Calu3 (cell line): ENCODE measurements at regions not wholly inside any gene's neighbourhood (a gene's known extent, or its start where the extent isn't known, plus 50 kb on each side); places are given as distances from the start of the nearest gene placed in this dataset.

Source experiments
- BruUV-seq: library from RNA; stranded (reverse); fragments of 400-500 nt; replicated peaks from 2 replicates; lab custom pipeline; 2021; lab: Mats Ljungman, UMichigan
- CTCF ChIA-PET: fragments of 300-600 bp; sonication (Branson Sonifier 250); formaldehyde crosslinking; loops from one replicate; lab custom pipeline; 2022; ENCODE audit warnings: antibody characterized with exemption; lab: Charles Lee
- DNase-seq: peaks from one replicate; pipeline ENCODE4 v3.0.0; 2022
- H3K27ac Mint-ChIP-seq: one replicate; pipeline ENCODE4 v1.8.0; 2022; ENCODE audit warnings: mixed read lengths; ENCODE audit not compliant: unreplicated experiment
- H3K27me3 Mint-ChIP-seq: one replicate; pipeline ENCODE4 v1.8.0; 2022; ENCODE audit warnings: mixed read lengths; ENCODE audit not compliant: unreplicated experiment
- H3K36me3 Mint-ChIP-seq: one replicate; pipeline ENCODE4 v1.8.0; 2022; ENCODE audit warnings: mild to moderate bottlenecking, moderate library complexity, mixed read lengths; ENCODE audit not compliant: insufficient read depth, unreplicated experiment
- H3K4me1 Mint-ChIP-seq: one replicate; pipeline ENCODE4 v1.8.0; 2022; ENCODE audit warnings: mild to moderate bottlenecking, low read depth, mixed read lengths; ENCODE audit not compliant: unreplicated experiment
- H3K4me3 Mint-ChIP-seq: one replicate; pipeline ENCODE4 v1.8.0; 2022; ENCODE audit warnings: mild to moderate bottlenecking, low read depth, moderate library complexity, mixed read lengths; ENCODE audit not compliant: unreplicated experiment
- H3K9me3 Mint-ChIP-seq: one replicate; pipeline ENCODE4 v1.8.0; 2022; ENCODE audit warnings: low read depth, mixed read lengths; ENCODE audit not compliant: unreplicated experiment
- CTCF ChIP-seq: fragments of 200-600 bp; IDR thresholded peaks from one replicate; pipeline ENCODE4 v1.8.0; 2022; ENCODE audit warnings: antibody characterized with exemption; ENCODE audit not compliant: unreplicated experiment
- intact Hi-C: fragments of 100-400 bp; cut with micrococcal nuclease; formaldehyde crosslinking; loops from one replicate; pipeline ENCODE4 v1.10.0; 2022; ENCODE audit not compliant: unreplicated experiment

GRCh38 chr10:23966504-23967051, 242.4 kb upstream of the KIAA1217 start:
- DNase-seq = no peak
- no peaks in the 10 kb centered on the region for H3K36me3 Mint-ChIP-seq
- H3K27me3 Mint-ChIP-seq = no peaks in the 10 kb centered on the region
- no TSS peak for BruUV-seq
- H3K4me1 Mint-ChIP-seq = no peaks in the 10 kb centered on the region
- H3K27ac Mint-ChIP-seq = no peak overlapping the region
- H3K9me3 Mint-ChIP-seq = no peaks in the 10 kb centered on the region
- CTCF ChIA-PET = interaction anchor here (0.6 kb wide), 1 partner anchor 159 kb away, joined by 5 read pairs; no protein-coding TSS in a partner anchor
- no peak overlapping the region for H3K4me3 Mint-ChIP-seq
- intact Hi-C loops = no loop called here
- no peak for TF ChIP-seq CTCF

GRCh38 chr10:23968301-23968700, 240.6 kb upstream of the KIAA1217 start:
- Mint-ChIP-seq H3K4me3 (no peak overlapping the region), H3K27me3 (no peaks in the 10 kb centered on the region)
- no peak for DNase-seq

GRCh38 chr10:23974746-23975272, 234.1 kb upstream of the KIAA1217 start:
- H3K4me3 Mint-ChIP-seq = no peak overlapping the region
- no TSS peak for BruUV-seq
- peaks cover 3% of the 10 kb centered on the region for H3K9me3 Mint-ChIP-seq

More at GRCh38 chr10:23968301-23968700, 240.6 kb upstream of the KIAA1217 start:
- peaks cover 3% of the 10 kb centered on the region for H3K9me3 Mint-ChIP-seq
- no TSS peak for BruUV-seq
- intact Hi-C loops = no loop called here
- no peak for TF ChIP-seq CTCF
- H3K27ac Mint-ChIP-seq = no peak overlapping the region
- no peaks in the 10 kb centered on the region for H3K36me3 Mint-ChIP-seq
- H3K4me1 Mint-ChIP-seq = no peaks in the 10 kb centered on the region
- CTCF ChIA-PET = no interaction called here

GRCh38 chr10:23975431-23975830, 233.5 kb upstream of the KIAA1217 start:
- Mint-ChIP-seq H3K27me3 (peaks cover 29% of the 10 kb centered on the region), H3K9me3 (peaks cover 3% of the 10 kb centered on the region), H3K27ac (no peak overlapping the region), H3K4me3 (no peak overlapping the region), H3K36me3 (no peaks in the 10 kb centered on the region), H3K4me1 (peaks cover 6% of the 10 kb centered on the region)
- no peak for TF ChIP-seq CTCF
- DNase-seq = no peak
- no TSS peak for BruUV-seq
- CTCF ChIA-PET = no interaction called here
- intact Hi-C loops = no loop called here

More at GRCh38 chr10:23974746-23975272, 234.1 kb upstream of the KIAA1217 start:
- DNase-seq = no peak
- Mint-ChIP-seq H3K27me3 (peaks cover 23% of the 10 kb centered on the region), H3K36me3 (no peaks in the 10 kb centered on the region), H3K27ac (no peak overlapping the region), H3K4me1 (no peaks in the 10 kb centered on the region)
- intact Hi-C loops = no loop called here
- no peak for TF ChIP-seq CTCF
- CTCF ChIA-PET = no interaction called here
